ENCODE measurements at regions not wholly inside any gene's neighbourhood (a gene's known extent, or its start where the extent isn't known, plus 50 kb on each side); places are given as distances from the start of the nearest gene placed in this dataset.

DNA sequence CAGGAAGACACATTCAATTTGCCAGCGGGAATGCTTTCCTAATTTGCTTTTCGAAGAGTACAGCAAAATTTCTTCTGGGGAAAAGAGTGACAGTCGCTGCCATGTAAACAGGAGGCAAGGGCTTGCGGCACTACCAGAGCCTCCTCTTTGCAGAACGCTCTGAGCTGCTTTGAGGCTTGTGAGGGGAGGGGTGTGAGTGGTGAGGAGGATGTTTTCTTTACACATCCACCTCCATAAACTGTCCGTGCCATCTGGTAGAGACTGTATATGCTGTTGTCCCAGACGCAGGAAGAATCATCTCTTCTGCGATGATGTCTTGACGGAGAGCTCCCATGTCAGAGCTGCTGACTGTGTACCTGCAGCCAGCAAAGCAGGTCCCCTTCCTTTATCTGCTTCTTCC lies 138.0 kb downstream of the SOCS6 start:
- H3K4me3 ChIP-seq (ENCODE audit: insufficient read length, low read depth) = no peak overlapping the region
- no peaks in the 10 kb centered on the region; the same call in 1 of the 2 replicates for H3K9me3 ChIP-seq (ENCODE audit: insufficient read depth, low read length)
- H3K36me3 ChIP-seq (ENCODE audit: insufficient read depth, insufficient read length, low read length) = no peaks in the 10 kb centered on the region
- no peak overlapping the region for H3K9ac ChIP-seq (ENCODE audit: insufficient read length, low read depth)
- no peaks in the 10 kb centered on the region for H3K27me3 ChIP-seq (ENCODE audit: insufficient read depth, insufficient read length)
- H3K4me1 ChIP-seq (ENCODE audit: insufficient read depth, insufficient read length) = peaks cover 2% of the 10 kb centered on the region
- no peak for DNase-seq (ENCODE audit: low read depth, low spot score)
- TF ChIP-seq SUZ12 (IDR thresholded peaks at IDR 0.05; ENCODE audit: extremely low read depth, insufficient read depth, insufficient read length) (no peak), ZNF274 (IDR thresholded peaks at IDR 0.05; ENCODE audit: low read depth, low read length) (no peak), YY1 (IDR thresholded peaks at IDR 0.05; ENCODE audit: insufficient read depth, insufficient read length) (no peak)

DNA sequence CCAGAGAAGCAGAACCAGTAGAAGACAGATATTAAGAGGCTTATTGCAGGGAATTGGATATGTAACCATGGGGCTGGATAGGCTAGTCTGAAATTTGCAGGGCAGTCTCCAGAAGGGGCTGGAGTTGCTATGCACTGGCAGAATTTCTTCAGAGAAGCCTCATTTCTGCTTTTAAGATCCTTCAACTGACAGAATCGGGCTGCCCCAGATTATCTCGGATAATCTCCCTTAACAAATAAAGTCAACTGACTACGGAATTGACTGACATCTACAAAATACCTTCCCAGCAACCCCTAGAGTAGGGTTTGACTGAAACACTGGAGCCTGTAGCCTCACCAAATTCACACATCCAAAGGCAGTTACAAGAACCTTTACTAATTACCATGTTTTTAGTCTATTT lies 136.4 kb downstream of the SOCS6 start:
- H3K4me1 ChIP-seq (ENCODE audit: insufficient read depth, insufficient read length) = peaks cover 2% of the 10 kb centered on the region
- no peaks in the 10 kb centered on the region; the same call in 1 of the 2 replicates for H3K9me3 ChIP-seq (ENCODE audit: insufficient read depth, low read length)
- H3K27me3 ChIP-seq (ENCODE audit: insufficient read depth, insufficient read length) = no peaks in the 10 kb centered on the region
- H3K4me3 ChIP-seq (ENCODE audit: insufficient read length, low read depth) = no peak overlapping the region
- H3K36me3 ChIP-seq (ENCODE audit: insufficient read depth, insufficient read length, low read length) = no peaks in the 10 kb centered on the region
- no peak overlapping the region for H3K9ac ChIP-seq (ENCODE audit: insufficient read length, low read depth)
- no peak for TF ChIP-seq ZNF274 (IDR thresholded peaks at IDR 0.05; ENCODE audit: low read depth, low read length)
- no peak for TF ChIP-seq YY1 (IDR thresholded peaks at IDR 0.05; ENCODE audit: insufficient read depth, insufficient read length)
- TF ChIP-seq SUZ12 (IDR thresholded peaks at IDR 0.05; ENCODE audit: extremely low read depth, insufficient read depth, insufficient read length) = no peak
- DNase-seq (ENCODE audit: low read depth, low spot score) = no peak

DNA sequence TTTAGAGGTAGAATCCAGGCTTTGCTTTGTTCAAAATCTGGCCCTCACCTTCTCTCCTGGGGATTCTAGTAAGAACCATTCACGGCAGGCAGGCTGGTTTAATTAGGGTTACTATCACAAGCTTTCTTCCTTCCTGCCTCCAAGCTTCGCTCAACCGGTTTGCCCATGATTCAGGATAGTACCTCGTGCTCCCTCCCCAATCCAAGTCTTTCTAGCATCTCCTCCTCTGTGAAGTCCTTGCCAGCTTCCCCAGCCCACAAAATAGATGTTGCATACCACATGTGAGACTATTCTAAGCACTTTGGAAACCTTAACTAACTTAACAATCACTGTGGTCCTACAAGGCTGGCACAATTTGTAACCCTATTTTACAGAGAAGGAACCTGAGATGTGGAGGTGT lies 135.1 kb downstream of the SOCS6 start:
- peaks cover 2% of the 10 kb centered on the region for H3K4me1 ChIP-seq (ENCODE audit: insufficient read depth, insufficient read length)
- DNase-seq (ENCODE audit: low read depth, low spot score) = no peak
- H3K9me3 ChIP-seq (ENCODE audit: insufficient read depth, low read length) = no peaks in the 10 kb centered on the region; the same call in 1 of the 2 replicates
- no peak overlapping the region for H3K9ac ChIP-seq (ENCODE audit: insufficient read length, low read depth)
- no peaks in the 10 kb centered on the region for H3K36me3 ChIP-seq (ENCODE audit: insufficient read depth, insufficient read length, low read length)
- no peak overlapping the region for H3K4me3 ChIP-seq (ENCODE audit: insufficient read length, low read depth)
- TF ChIP-seq ZNF274 (IDR thresholded peaks at IDR 0.05; ENCODE audit: low read depth, low read length) (no peak), YY1 (IDR thresholded peaks at IDR 0.05; ENCODE audit: insufficient read depth, insufficient read length) (no peak), SUZ12 (IDR thresholded peaks at IDR 0.05; ENCODE audit: extremely low read depth, insufficient read depth, insufficient read length) (no peak)
- no peaks in the 10 kb centered on the region for H3K27me3 ChIP-seq (ENCODE audit: insufficient read depth, insufficient read length)

DNA sequence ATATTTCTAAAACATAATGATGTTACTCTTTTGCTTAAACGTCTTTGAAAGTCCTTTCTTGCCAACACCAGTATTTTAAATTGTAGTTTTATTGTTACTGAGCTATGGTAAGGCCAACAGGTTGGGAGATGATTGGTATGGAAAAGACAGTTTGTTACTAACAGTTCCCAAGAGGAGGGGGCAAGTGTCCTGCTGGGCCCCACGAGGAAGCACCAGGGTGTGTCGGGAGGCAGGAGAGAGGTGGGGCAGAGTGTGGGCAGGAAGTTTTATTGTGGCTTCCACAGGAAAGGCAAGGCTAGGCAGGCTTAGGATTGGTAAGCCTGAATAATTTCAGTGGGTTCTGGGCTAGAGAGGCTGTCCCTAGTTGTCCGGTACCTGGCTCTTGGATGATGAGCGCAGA lies 134.3 kb downstream of the SOCS6 start:
- no peak for TF ChIP-seq SUZ12 (IDR thresholded peaks at IDR 0.05; ENCODE audit: extremely low read depth, insufficient read depth, insufficient read length)
- no peak for TF ChIP-seq ZNF274 (IDR thresholded peaks at IDR 0.05; ENCODE audit: low read depth, low read length)
- TF ChIP-seq YY1 (IDR thresholded peaks at IDR 0.05; ENCODE audit: insufficient read depth, insufficient read length) = no peak
- Histone ChIP-seq H3K27me3 (ENCODE audit: insufficient read depth, insufficient read length) (no peaks in the 10 kb centered on the region), H3K4me1 (ENCODE audit: insufficient read depth, insufficient read length) (peaks cover 2% of the 10 kb centered on the region), H3K9ac (ENCODE audit: insufficient read length, low read depth) (no peak overlapping the region), H3K36me3 (ENCODE audit: insufficient read depth, insufficient read length, low read length) (no peaks in the 10 kb centered on the region), H3K4me3 (ENCODE audit: insufficient read length, low read depth) (no peak overlapping the region), H3K9me3 (ENCODE audit: insufficient read depth, low read length) (no peaks in the 10 kb centered on the region; the same call in 1 of the 2 replicates)
- no peak for DNase-seq (ENCODE audit: low read depth, low spot score)

DNA sequence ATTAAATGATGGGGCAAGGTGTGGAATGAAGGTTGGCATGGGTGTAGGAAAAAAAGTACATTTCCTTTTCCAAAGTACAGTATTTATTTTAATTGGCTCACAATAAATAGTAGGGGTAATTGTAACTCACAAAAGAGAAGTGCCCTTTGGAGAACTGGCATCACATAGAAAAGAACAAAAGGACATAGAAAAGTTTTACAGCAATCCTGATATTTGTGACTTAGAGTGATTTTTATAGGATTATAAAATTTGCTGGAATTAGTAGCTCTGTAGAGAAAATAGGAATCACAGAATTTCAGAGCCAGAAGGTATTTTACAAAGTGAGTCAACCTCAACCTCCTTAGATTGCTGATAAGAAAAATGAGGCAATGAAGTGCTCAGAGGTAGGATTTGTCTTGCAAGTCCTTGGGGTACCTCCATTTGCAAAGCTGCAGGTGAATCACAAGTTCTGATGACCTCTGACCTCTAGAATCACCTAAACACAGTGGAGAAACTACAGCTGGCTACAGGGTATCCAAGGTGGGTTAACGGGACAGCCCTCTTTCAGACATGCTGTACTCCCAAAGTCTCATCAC lies 133.6 kb downstream of the SOCS6 start:
- Histone ChIP-seq H3K36me3 (ENCODE audit: insufficient read depth, insufficient read length, low read length) (no peaks in the 10 kb centered on the region), H3K9ac (ENCODE audit: insufficient read length, low read depth) (no peak overlapping the region), H3K9me3 (ENCODE audit: insufficient read depth, low read length) (no peaks in the 10 kb centered on the region; the same call in 1 of the 2 replicates), H3K4me3 (ENCODE audit: insufficient read length, low read depth) (no peak overlapping the region), H3K4me1 (ENCODE audit: insufficient read depth, insufficient read length) (peaks cover 2% of the 10 kb centered on the region), H3K27me3 (ENCODE audit: insufficient read depth, insufficient read length) (no peaks in the 10 kb centered on the region)
- no peak for TF ChIP-seq SUZ12 (IDR thresholded peaks at IDR 0.05; ENCODE audit: extremely low read depth, insufficient read depth, insufficient read length)
- TF ChIP-seq YY1 (IDR thresholded peaks at IDR 0.05; ENCODE audit: insufficient read depth, insufficient read length) = no peak
- no peak for TF ChIP-seq ZNF274 (IDR thresholded peaks at IDR 0.05; ENCODE audit: low read depth, low read length)
- DNase-seq (ENCODE audit: low read depth, low spot score) = no peak

DNA sequence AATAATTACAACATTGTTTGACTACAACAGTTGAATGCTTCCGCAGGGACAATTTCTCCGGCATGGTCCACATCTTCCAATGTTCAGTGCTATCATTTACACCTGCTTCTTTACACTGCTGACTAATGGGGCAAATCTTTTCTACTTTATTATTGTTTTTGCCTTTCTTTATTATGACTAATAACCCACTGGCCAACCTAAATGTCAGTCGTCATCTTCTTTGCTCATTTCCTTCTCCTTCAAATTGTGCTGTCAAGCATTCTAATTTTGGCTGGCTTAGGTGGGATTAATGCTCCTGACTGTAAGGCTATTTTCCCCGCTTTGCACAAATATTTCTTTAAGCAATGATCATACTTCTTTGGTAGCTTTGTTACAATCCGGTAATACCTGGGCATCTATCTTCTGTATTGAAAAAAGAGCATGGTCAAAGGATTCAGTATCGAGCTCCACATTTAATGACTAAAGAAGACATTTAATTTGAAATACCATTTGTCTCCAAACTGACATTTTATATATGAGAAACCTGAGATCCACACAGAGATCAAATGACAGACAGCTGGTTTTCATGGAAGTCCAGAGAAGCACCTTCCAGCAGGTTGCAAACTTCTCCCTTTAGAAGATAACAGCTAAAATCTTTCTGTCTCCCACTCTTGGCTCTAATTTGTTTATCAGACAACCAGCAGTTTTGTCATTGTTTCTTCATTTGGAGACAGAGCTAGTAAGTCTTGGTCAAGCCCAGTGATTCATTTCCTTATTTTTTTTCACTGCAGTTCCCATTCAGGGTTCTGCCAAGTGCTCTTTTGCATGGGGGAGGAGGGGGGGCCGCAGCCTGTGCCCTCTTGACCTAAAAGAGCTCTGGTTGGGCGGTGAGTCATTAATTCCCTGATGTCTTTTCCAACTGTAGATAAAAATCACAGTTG lies 132.9 kb downstream of the SOCS6 start:
- no peak for DNase-seq (ENCODE audit: low read depth, low spot score)
- H3K4me1 ChIP-seq (ENCODE audit: insufficient read depth, insufficient read length) = peaks cover 2% of the 10 kb centered on the region

More for the DNA sequence above, 132.9 kb downstream of the SOCS6 start:
- Histone ChIP-seq H3K27me3 (ENCODE audit: insufficient read depth, insufficient read length) (no peaks in the 10 kb centered on the region), H3K36me3 (ENCODE audit: insufficient read depth, insufficient read length, low read length) (no peaks in the 10 kb centered on the region), H3K9ac (ENCODE audit: insufficient read length, low read depth) (no peak overlapping the region), H3K4me3 (ENCODE audit: insufficient read length, low read depth) (no peak overlapping the region), H3K9me3 (ENCODE audit: insufficient read depth, low read length) (no peaks in the 10 kb centered on the region; the same call in 1 of the 2 replicates)
- no peak for TF ChIP-seq YY1 (IDR thresholded peaks at IDR 0.05; ENCODE audit: insufficient read depth, insufficient read length)
- no peak for TF ChIP-seq SUZ12 (IDR thresholded peaks at IDR 0.05; ENCODE audit: extremely low read depth, insufficient read depth, insufficient read length)
- TF ChIP-seq ZNF274 (IDR thresholded peaks at IDR 0.05; ENCODE audit: low read depth, low read length) = no peak
